SK-N-SH treated with all-trans-retinoic acid at 6 μM for 48 hours (cell line): ENCODE measurements at regions not wholly inside any gene's neighbourhood (a gene's known extent, or its start where the extent isn't known, plus 50 kb on each side); places are given as distances from the start of the nearest gene placed in this dataset.

Experiments
- CSRNP3 ChIP-seq: fragments of 250-450 bp; sonication (Bioruptor Pico); IDR thresholded peaks from 2 replicates; pipeline ENCODE4 v1.5.1; 2021; ENCODE audit warnings: mild to moderate bottlenecking, moderate library complexity
- ESRRG ChIP-seq: fragments of 250-450 bp; sonication (Bioruptor Pico); IDR thresholded peaks from 2 replicates; pipeline ENCODE4 v1.6.1; 2021; ENCODE audit warnings: mild to moderate bottlenecking
- GLIS3 ChIP-seq: fragments of 250-450 bp; sonication (Bioruptor Pico); IDR thresholded peaks from 2 replicates; pipeline ENCODE4 v1.5.0; 2020; ENCODE audit warnings: mild to moderate bottlenecking, moderate library complexity
- ISL1 ChIP-seq: fragments of 250-450 bp; sonication (Bioruptor Pico); IDR thresholded peaks from 2 replicates; pipeline ENCODE4 v2.1.2; 2022; ENCODE audit warnings: mild to moderate bottlenecking, moderate library complexity
- PATZ1 ChIP-seq: fragments of 250-450 bp; sonication (Bioruptor Pico); IDR thresholded peaks from 2 replicates; pipeline ENCODE4 v1.8.0; 2020; ENCODE audit warnings: mild to moderate bottlenecking, moderate library complexity, borderline replicate concordance
- PPARA ChIP-seq: fragments of 250-450 bp; sonication (Bioruptor Pico); IDR thresholded peaks from 2 replicates; pipeline ENCODE4 v1.5.0; 2020; ENCODE audit warnings: mild to moderate bottlenecking, borderline replicate concordance
- TCF4 ChIP-seq: fragments of 250-450 bp; sonication (Bioruptor Pico); IDR thresholded peaks from 2 replicates; pipeline ENCODE4 v1.8.0; 2021; ENCODE audit warnings: mild to moderate bottlenecking, moderate library complexity, borderline replicate concordance
- ZNF70 ChIP-seq: fragments of 450-650 bp; formaldehyde crosslinking; IDR thresholded peaks from 2 replicates; pipeline ENCODE4 v1.5.0; 2020; ENCODE audit warnings: mild to moderate bottlenecking, moderate library complexity

- TF ChIP-seq ESRRG (CRISPR knock-in tag) (no peak), TCF4 (CRISPR knock-in tag) (no peak), ISL1 (CRISPR knock-in tag) (no peak), ZNF70 (CRISPR knock-in tag) (no peak), PPARA (CRISPR knock-in tag) (no peak), PATZ1 (CRISPR knock-in tag) (no peak), CSRNP3 (CRISPR knock-in tag) (no peak), GLIS3 (no peak)
Observed at GRCh38 chr10:121374121-121374520, 224.1 kb downstream of the FGFR2 start.
